ENCODE measurements at regions not wholly inside any gene's neighbourhood (a gene's known extent, or its start where the extent isn't known, plus 50 kb on each side); places are given as distances from the start of the nearest gene placed in this dataset.

GRCh38 chr15:88337993-88338392 is 81.5 kb upstream of the NTRK3 start:
- H3K9ac ChIP-seq (ENCODE audit: extremely low read depth, insufficient read length, low read length): no peak overlapping the region
- no peak overlapping the region for H3K4ac ChIP-seq (ENCODE audit: low read depth, low read length)
- H4K5ac ChIP-seq (ENCODE audit: insufficient read length, low read depth, low read length): no peak overlapping the region
- H3K4me1 ChIP-seq (ENCODE audit: insufficient read depth, low read length): no peaks in the 10 kb centered on the region
- no peak overlapping the region for H3K27ac ChIP-seq (ENCODE audit: insufficient read length, low read depth, low read length)
- H3K23me2 ChIP-seq (ENCODE audit: insufficient read length, low read depth, low read length, poor library complexity, severe bottlenecking): no peaks in the 10 kb centered on the region
- no peaks in the 10 kb centered on the region for H3K9me3 ChIP-seq (ENCODE audit: control insufficient read depth, low read depth, low read length)
- Mint-ChIP-seq H3K9me3 (no peaks in the 10 kb centered on the region; a peak in 1 of 5 replicates), H3K4me3 (no peak overlapping the region), H3K36me3 (ENCODE audit: insufficient read depth in 1 of 3, low read depth in 3 of 3) (no peaks in the 10 kb centered on the region), H3K27ac (peak overlapping the region in 1 of 3 experiments; percentile 57; a peak in 1 of 7 replicates), H3K4me1 (peaks cover 2 to 5% of the 10 kb centered on the region in 2 experiments; a peak in 2 of 4 replicates), H3K27me3 (ENCODE audit: low read depth) (peaks cover 10% of the 10 kb centered on the region)
- H3K27me3 ChIP-seq (ENCODE audit: insufficient read depth, low read length): no peaks in the 10 kb centered on the region
- peak; percentile 56 for TF ChIP-seq CTCF (conservative IDR thresholded peaks at IDR 0.05)
- no peaks in the 10 kb centered on the region for H3K79me1 ChIP-seq (ENCODE audit: insufficient read depth, low read depth, low read length, poor library complexity, severe bottlenecking)
- no peak overlapping the region for H3K4me2 ChIP-seq (ENCODE audit: insufficient read depth, insufficient read length, low read length)
- WGBS (ENCODE audit: extremely low coverage, insufficient read length, low lambda C conversion rate): no CpG with 5 or more reads among the region's 1 CpG
- DNase-seq: no peak
- no peak overlapping the region for H2BK15ac ChIP-seq (ENCODE audit: low read depth, low read length)
- H2BK5ac ChIP-seq (ENCODE audit: insufficient read length, low read length): no peak overlapping the region
- H3K14ac ChIP-seq (ENCODE audit: insufficient read depth, low read length): no peak overlapping the region
- no peaks in the 10 kb centered on the region for H4K20me1 ChIP-seq (ENCODE audit: control insufficient read depth, insufficient read depth, insufficient read length)
- no peak overlapping the region for H3K23ac ChIP-seq (ENCODE audit: insufficient read length, low read depth, low read length)
- H2BK120ac ChIP-seq (ENCODE audit: low read depth, low read length, poor library complexity, severe bottlenecking): no peak overlapping the region
- H3T11ph ChIP-seq (ENCODE audit: low read length): no peak overlapping the region
- no peak overlapping the region for H2AFZ ChIP-seq (ENCODE audit: low read length)
- H3K56ac ChIP-seq (ENCODE audit: insufficient read length, low read depth, low read length): no peak overlapping the region
- no peak overlapping the region for H2AK5ac ChIP-seq (ENCODE audit: insufficient read length, low read length)
- no peak overlapping the region for H3K18ac ChIP-seq (ENCODE audit: insufficient read length, low read depth, low read length)
- no peak overlapping the region for H2BK12ac ChIP-seq (ENCODE audit: insufficient read length, low read depth, low read length)
- no peaks in the 10 kb centered on the region for H3K79me2 ChIP-seq (ENCODE audit: insufficient read depth, low read length)
- no peak overlapping the region for H4K91ac ChIP-seq (ENCODE audit: insufficient read length, low read depth, low read length)
- no peak overlapping the region for H2BK20ac ChIP-seq (ENCODE audit: low read depth, low read length, poor library complexity, severe bottlenecking)
- no peak overlapping the region for H4K8ac ChIP-seq (replicated peaks; ENCODE audit: insufficient read length, low read depth, low read length)

All from H9 (cell line).